CD4-positive, alpha-beta T cell treated with Interleukin-1 beta for 1 hour (primary cell): ENCODE measurements at regions not wholly inside any gene's neighbourhood (a gene's known extent, or its start where the extent isn't known, plus 50 kb on each side); places are given as distances from the start of the nearest gene placed in this dataset.
"Not testable (repeated sequence)": the region's sequence is repeated elsewhere in the genome, so short reads cannot be mapped to it uniquely, and the experiment has no call there.

Experiments
- DNase-seq, 2 donors: peaks; one replicate each; pipeline ENCODE4 v3.0.0-alpha.2; 2020 to 2022

DNA sequence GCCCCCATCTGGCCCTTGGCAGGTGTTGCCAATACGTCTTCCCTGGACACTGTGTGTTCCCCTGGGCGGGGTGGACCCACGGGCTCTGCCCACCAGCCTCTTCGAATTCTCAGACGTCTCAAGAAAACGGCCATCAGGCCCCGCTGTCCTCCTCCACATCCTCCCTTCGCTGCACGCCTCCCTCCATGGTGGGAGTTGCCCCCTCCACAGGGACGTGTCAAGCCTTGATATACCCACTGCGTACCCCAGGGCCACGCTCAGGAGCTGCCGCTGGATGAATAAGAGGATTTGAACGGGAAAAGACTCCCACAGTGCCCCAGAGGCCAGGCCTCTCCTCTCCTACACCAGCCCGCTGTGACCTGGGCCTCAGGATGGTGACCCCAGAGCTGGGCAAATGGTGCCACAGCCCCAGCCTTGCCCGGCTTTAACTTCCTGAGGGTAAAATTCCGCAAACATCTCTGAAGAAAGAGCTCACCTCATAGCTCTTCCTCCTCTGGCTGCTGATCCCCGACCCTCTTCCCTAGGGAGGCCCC, 399.3 kb upstream of the MYT1L start:
- no peak for DNase-seq

DNA sequence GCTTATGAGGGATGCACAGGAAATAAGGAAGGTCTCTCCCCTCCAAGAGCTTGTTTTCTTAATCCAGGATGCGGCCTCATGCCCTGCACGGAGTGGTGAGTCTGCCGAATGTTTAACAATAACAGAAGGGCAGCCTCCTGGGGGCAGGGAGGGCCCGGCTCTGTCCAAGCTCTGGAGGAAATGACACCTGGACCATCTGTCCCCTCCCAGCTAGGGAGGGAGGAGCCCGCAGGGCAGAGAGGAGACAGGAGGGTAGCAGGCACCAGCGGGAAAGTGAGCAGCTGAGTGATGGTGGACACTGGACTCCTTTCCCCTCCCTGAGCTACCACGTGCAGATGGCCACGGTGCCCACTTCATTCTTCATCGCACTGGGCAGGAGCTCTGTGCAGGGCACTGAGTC, 398.2 kb upstream of the MYT1L start:
- no peak for DNase-seq

DNA sequence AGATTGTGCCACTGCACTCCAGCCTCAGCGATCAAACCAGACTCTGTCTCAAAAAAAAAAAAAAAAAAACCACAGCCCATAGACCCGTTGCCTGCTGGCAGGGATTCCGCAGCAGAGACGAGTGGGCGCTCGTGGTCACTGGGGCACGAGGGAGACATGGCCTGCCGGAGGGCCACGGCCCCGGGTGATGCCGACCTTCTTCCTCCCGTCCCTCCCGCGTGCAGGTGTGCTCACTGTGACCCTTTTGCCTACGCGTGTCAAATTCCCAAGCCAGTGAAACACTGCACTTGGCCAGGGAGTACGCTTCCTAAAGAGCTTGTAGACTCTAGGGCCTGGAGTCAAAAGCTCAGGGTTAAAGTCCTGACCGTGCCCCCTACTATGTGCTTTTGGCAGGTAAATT, 397.6 kb upstream of the MYT1L start:
- DNase-seq = no peak

GRCh38 chr2:2727876-2728511, 396.9 kb upstream of the MYT1L start:
- no peak for DNase-seq

- DNase-seq = no peak
Observed at GRCh38 chr2:2726163-2726562, 395.1 kb upstream of the MYT1L start.

DNA sequence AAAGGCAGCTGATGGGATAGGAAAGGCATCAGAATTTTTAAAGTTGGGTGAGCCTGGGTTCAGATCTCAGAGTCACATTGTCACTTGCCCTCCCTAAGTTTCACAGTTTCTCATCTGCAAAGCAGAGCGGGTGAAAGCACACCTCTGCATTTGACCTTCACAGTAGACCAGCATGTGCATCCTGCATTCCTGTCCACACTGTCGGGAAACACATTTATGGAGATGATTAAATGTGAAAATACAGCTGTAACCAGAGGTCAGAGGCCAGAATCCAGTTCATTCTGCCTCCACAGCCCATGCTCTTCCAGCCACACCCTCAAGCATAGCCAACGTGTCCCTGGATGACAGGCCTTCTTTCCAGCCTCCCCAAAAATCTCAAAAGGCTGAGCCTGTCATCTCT, 392.0 kb upstream of the MYT1L start:
- DNase-seq = no peak

- no peak for DNase-seq
Observed at GRCh38 chr2:2721296-2721835, 390.3 kb upstream of the MYT1L start.

DNA sequence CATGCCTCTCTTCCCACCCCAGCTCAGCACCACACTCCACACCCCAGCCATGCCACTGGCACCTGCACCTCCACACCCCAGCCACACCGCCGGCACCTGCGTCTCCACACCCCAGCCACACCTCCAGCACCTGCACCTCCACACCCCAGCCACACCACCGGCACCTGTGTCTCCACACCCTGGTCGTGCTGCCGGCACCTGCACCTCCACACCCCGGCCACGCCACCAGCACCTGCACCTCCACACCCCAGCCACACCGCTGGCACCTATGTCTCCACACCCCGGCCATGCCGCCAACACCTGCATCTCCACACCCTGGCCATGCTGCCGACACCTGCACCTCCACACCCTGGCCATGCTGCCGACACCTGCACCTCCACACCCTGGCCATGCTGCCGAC, 389.7 kb upstream of the MYT1L start:
- DNase-seq = not testable (repeated sequence)

GRCh38 chr2:2720351-2720750, 389.3 kb upstream of the MYT1L start:
- no peak for DNase-seq

- DNase-seq = no peak
Observed at GRCh38 chr2:2719781-2720180, 388.7 kb upstream of the MYT1L start.

DNA sequence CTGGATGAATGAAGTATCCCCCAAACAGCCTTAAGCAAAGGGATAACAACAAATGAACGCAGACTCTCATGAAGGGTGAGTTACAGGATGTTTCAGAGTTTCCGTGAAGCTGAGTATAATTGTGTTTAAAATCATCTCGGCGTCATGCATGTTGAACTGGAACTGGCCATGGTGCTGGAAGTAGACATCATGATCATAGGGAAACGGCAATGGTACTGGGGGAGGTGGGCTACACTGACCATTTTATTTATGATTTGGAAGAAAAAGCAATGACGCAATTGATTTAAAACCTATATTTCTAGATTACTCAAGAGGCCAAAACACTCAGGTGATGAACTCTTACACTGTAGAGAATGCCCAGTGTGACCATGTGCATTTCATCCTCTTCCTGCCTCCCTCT, 387.9 kb upstream of the MYT1L start:
- DNase-seq = no peak

DNA sequence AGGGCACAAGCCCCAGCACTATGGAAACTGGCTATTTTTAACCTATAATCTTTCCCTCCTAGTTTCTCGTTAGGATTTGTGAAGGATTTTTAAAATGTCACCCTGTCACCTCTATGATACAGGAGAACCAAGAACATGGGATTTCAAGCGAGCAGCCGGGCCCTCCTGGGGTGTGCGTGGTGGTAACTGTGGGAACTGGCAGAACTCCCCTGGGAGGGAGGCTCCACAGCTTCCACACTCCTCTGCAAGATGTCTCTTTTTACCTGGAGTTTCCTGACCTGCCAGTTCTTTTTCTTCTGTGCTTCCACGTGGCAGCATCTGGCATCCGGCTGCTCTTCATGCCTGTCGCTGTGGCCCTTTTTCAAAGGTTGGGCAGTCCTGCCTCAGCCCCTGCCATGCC, 386.3 kb upstream of the MYT1L start:
- no peak for DNase-seq

DNA sequence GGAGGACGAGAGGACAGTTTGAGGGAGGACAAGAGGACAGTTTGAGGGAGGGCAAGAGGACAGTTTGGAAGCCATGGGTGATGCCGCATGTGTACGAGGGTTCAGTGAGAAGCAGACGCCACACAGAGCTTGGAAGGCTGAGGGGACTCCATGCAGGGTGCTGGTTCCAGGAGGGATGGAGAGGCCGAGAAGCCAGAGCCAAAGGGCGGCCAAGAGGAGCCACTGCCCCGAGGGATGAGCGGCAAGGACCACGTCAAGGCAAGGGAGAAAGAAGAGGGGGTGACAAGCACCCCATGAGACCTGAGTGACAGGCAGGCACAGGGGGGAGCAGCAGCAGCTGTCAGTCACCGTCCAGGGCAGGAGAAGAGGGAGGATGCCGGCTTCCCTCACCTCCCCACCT, 385.7 kb upstream of the MYT1L start:
- DNase-seq = no peak

- no peak for DNase-seq
Observed at GRCh38 chr2:2715036-2715818, 384.2 kb upstream of the MYT1L start.

- peak in 1 of 2 donors; percentile 9 for DNase-seq
Observed at GRCh38 chr2:2714408-2714807, 383.3 kb upstream of the MYT1L start.

GRCh38 chr2:2709431-2709770, 378.3 kb upstream of the MYT1L start:
- DNase-seq = no peak

- DNase-seq = no peak
Observed at GRCh38 chr2:2708575-2709430, 377.7 kb upstream of the MYT1L start.

GRCh38 chr2:2707206-2707991, 376.3 kb upstream of the MYT1L start:
- no peak for DNase-seq

DNA sequence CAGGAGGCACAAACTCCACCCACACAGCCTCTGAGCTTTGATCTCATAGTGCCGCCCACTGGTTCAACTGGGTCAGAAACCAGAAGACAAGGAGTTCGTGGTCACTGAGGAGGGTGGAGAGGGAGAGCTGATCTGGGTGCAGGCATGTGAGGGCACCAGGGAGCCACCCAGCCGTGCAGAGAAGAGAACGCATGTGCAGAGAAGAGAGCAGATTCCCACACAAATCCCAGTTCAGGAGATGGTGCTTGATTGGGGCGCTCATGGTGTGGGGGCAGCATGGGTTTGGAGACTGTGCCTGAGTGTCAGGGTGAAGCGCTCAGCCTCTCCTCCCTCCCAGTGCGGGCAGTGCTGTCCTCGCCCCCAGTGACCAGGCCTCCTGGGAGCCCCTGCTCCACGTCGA, 375.2 kb upstream of the MYT1L start:
- DNase-seq = no peak

- DNase-seq = no peak
Observed at GRCh38 chr2:2705871-2706270, 374.8 kb upstream of the MYT1L start.

DNA sequence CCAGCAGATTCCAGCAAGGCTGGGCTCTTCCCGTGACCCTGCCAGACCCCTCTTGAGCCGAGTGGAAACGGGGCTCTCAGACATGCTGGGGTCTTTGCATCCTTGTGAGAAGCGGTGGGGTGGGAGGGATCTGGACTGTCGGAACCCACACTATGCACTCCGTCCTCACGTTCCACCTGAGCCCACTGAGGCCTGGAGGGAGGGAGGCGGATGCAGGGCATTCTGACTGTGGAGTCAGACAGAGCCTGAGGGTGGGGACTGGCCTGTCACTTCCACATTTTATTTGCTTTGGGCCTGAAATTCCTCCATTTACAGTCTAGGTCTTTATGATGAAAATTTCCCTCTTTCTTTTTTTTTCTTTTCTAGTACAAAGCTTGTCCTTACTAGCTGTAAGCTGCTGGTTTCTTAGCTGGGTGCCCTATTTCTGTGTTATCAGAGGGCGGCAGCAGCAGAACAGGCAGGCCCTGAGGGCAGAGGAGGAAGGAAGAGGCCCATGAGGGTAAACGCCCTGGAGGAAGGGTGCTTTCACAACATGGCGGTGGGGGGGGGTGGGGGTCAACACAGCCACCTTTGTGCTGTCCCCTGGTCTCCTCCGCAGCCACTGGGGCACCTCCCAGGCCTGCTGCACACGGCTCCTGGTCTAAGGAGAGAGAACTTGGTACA, 373.5 kb upstream of the MYT1L start:
- peak in 1 of 2 donors; percentile 20 for DNase-seq
